ENCODE measurements at regions not wholly inside any gene's neighbourhood (a gene's known extent, or its start where the extent isn't known, plus 50 kb on each side); places are given as distances from the start of the nearest gene placed in this dataset.

DNA sequence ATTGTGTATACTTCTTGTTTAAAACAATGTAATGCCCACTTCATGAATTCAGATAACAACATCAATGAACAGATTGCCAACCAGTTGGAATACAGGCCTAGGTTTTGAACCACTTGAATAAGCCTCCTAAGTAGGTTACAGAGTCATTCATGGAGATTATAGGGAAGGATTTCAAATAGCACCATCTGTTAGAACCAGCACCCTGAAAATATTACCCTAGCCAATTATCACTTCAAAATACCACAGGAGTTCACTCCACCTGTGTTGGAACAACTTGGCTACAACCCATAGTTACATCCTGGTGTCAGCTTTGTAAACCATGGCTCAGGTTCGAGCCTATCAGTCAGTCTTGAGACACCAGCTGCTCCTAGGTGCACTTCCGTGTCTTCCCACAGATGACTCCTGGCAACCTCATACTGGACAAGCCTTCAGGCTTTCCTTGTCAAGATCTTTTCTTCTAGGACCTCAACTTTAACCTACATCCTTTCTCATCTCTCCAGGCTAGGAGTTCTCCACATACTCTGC, 350.0 kb downstream of the DEPDC1B start:
- Histone ChIP-seq H3K9me2 (ENCODE audit: insufficient read depth) (no peaks in the 10 kb centered on the region), H3K4me2 (no peak overlapping the region), H3F3A (ENCODE audit: insufficient read depth, low read depth) (no peaks in the 10 kb centered on the region), H3K27ac (no peak overlapping the region), H4K20me1 (ENCODE audit: insufficient read depth) (no peaks in the 10 kb centered on the region), H3K79me2 (ENCODE audit: low read depth) (no peaks in the 10 kb centered on the region), H3K4me1 (replicated peaks; ENCODE audit: insufficient read depth) (no peaks in the 10 kb centered on the region), H3K27me3 (ENCODE audit: insufficient read depth, low read depth) (no peaks in the 10 kb centered on the region), H2AFZ (no peak overlapping the region), H3K9me3 (ENCODE audit: insufficient read depth, low read depth) (no peaks in the 10 kb centered on the region), H3K4me3 (no peak overlapping the region), H3K36me3 (ENCODE audit: low read depth) (no peaks in the 10 kb centered on the region)
- no peak for DNase-seq
- POLR2A ChIA-PET (ENCODE audit: unreplicated experiment) = no interaction called here
- no TSS peak for BruUV-seq (replicated peaks)
- CTCF ChIA-PET = no interaction called here
- intact Hi-C loops (cut with micrococcal nuclease; ENCODE audit: unreplicated experiment) = no loop called here
- no peak for TF ChIP-seq EZH2 (IDR thresholded peaks at IDR 0.05; ENCODE audit: low read depth)
- TF ChIP-seq, protein P1, sequence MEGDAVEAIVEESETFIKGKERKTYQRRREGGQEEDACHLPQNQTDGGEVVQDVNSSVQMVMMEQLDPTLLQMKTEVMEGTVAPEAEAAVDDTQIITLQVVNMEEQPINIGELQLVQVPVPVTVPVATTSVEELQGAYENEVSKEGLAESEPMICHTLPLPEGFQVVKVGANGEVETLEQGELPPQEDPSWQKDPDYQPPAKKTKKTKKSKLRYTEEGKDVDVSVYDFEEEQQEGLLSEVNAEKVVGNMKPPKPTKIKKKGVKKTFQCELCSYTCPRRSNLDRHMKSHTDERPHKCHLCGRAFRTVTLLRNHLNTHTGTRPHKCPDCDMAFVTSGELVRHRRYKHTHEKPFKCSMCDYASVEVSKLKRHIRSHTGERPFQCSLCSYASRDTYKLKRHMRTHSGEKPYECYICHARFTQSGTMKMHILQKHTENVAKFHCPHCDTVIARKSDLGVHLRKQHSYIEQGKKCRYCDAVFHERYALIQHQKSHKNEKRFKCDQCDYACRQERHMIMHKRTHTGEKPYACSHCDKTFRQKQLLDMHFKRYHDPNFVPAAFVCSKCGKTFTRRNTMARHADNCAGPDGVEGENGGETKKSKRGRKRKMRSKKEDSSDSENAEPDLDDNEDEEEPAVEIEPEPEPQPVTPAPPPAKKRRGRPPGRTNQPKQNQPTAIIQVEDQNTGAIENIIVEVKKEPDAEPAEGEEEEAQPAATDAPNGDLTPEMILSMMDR (conservative IDR thresholded peaks at IDR 0.05) = no peak

GRCh38 chr5:60346393-60346792, 353.6 kb downstream of the DEPDC1B start:
- no TSS peak for BruUV-seq (replicated peaks)
- Histone ChIP-seq H3K4me1 (replicated peaks; ENCODE audit: insufficient read depth) (no peaks in the 10 kb centered on the region), H3K27ac (no peak overlapping the region), H3K79me2 (ENCODE audit: low read depth) (no peaks in the 10 kb centered on the region), H3K36me3 (ENCODE audit: low read depth) (no peaks in the 10 kb centered on the region), H2AFZ (no peak overlapping the region), H3K4me3 (no peak overlapping the region), H3K9me2 (ENCODE audit: insufficient read depth) (no peaks in the 10 kb centered on the region), H3K9me3 (ENCODE audit: insufficient read depth, low read depth) (no peaks in the 10 kb centered on the region), H4K20me1 (ENCODE audit: insufficient read depth) (no peaks in the 10 kb centered on the region), H3K4me2 (no peak overlapping the region), H3F3A (ENCODE audit: insufficient read depth, low read depth) (no peaks in the 10 kb centered on the region), H3K27me3 (ENCODE audit: insufficient read depth, low read depth) (no peaks in the 10 kb centered on the region)
- TF ChIP-seq, protein P1 (conservative IDR thresholded peaks at IDR 0.05) = no peak
- no peak for TF ChIP-seq EZH2 (IDR thresholded peaks at IDR 0.05; ENCODE audit: low read depth)
- intact Hi-C loops (cut with micrococcal nuclease; ENCODE audit: unreplicated experiment) = no loop called here
- POLR2A ChIA-PET (ENCODE audit: unreplicated experiment) = no interaction called here
- no peak for DNase-seq
- CTCF ChIA-PET = no interaction called here

DNA sequence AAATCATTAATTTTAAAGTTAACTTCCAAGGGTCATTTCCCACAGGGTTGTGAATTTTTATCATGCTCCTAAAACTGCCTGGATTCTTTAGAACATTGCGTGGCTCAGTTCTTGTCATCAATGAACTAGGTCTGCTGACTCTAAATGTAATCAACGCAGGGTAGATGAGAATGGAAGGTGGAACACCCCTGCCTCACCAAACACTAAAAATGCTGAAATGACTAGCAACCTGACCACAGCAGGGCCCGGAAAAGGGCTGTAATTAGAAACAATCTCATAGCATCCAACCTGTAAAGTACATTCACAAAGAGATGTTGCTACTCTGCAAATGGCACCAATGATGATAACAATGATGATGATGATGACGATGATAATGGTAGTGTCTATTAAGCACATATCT, 356.9 kb downstream of the DEPDC1B start:
- intact Hi-C loops (cut with micrococcal nuclease; ENCODE audit: unreplicated experiment) = no loop called here
- POLR2A ChIA-PET (ENCODE audit: unreplicated experiment) = no interaction called here
- Histone ChIP-seq H3K36me3 (ENCODE audit: low read depth) (no peaks in the 10 kb centered on the region), H3K9me3 (ENCODE audit: insufficient read depth, low read depth) (no peaks in the 10 kb centered on the region), H3K27me3 (ENCODE audit: insufficient read depth, low read depth) (no peaks in the 10 kb centered on the region), H4K20me1 (ENCODE audit: insufficient read depth) (no peaks in the 10 kb centered on the region), H3K9me2 (ENCODE audit: insufficient read depth) (no peaks in the 10 kb centered on the region), H3F3A (ENCODE audit: insufficient read depth, low read depth) (no peaks in the 10 kb centered on the region), H3K4me1 (replicated peaks; ENCODE audit: insufficient read depth) (no peaks in the 10 kb centered on the region), H3K4me2 (no peak overlapping the region), H2AFZ (no peak overlapping the region), H3K27ac (no peak overlapping the region), H3K4me3 (no peak overlapping the region), H3K79me2 (ENCODE audit: low read depth) (no peaks in the 10 kb centered on the region)
- BruUV-seq (replicated peaks) = no TSS peak
- CTCF ChIA-PET = no interaction called here
- DNase-seq = no peak
- no peak for TF ChIP-seq EZH2 (IDR thresholded peaks at IDR 0.05; ENCODE audit: low read depth)
- TF ChIP-seq, protein P1 (conservative IDR thresholded peaks at IDR 0.05) = no peak
